Forelimb muscle (tissue), 1 donor: ENCODE measurements at regions not wholly inside any gene's neighbourhood (a gene's known extent, or its start where the extent isn't known, plus 50 kb on each side); places are given as distances from the start of the nearest gene placed in this dataset.

Experiments used
- DNase-seq: peaks from one replicate; pipeline ENCODE4 v3.0.0-alpha.2; 2013; ENCODE audit warnings: low read depth

DNA sequence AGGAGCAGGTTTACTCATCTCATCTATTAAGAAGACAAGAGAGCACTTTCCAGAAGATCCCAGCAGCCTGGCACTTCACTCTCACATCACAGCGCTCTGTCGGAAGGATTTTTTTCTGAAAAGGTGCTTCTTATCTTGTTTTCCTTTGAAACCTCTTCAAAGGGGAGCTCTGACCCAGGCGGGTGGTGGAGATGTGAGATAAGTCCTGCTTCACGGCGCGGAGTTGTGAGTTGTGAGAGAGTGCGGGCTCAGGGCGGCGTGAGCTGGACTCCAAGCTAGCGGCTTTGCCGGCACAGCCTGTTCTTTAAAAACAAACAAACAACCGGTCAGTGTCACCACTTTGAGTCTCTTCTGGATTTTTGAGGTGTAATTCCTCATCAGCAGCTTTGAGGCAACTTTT lies 169.0 kb upstream of the ARGLU1 start:
- no peak for DNase-seq

DNA sequence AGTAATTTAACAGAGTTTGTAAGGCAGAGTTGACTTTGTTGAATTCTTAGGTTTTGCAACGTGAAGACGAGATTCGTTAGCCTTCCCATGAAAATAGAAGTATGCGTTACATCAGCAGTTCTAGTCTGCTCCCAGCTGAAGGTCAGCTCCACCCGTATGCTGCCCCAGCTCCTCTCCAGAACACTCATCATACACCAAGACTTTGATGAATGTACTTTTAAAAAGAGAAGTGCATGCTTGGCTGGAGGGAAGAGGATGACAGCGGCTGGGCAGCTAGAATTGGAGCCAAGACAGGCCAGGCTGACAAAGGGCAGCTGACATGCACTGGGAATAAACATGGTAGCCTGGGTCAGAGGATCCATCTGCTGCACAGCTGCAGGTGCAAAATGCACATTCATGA lies 166.3 kb upstream of the ARGLU1 start:
- DNase-seq: no peak

- no peak for DNase-seq
Measured at GRCh38 chr13:106723036-106723435, 155.1 kb upstream of the ARGLU1 start.

- no peak for DNase-seq
Measured at GRCh38 chr13:106722620-106723019, 154.7 kb upstream of the ARGLU1 start.

- no peak for DNase-seq
Measured at GRCh38 chr13:106721599-106721998, 153.7 kb upstream of the ARGLU1 start.

DNA sequence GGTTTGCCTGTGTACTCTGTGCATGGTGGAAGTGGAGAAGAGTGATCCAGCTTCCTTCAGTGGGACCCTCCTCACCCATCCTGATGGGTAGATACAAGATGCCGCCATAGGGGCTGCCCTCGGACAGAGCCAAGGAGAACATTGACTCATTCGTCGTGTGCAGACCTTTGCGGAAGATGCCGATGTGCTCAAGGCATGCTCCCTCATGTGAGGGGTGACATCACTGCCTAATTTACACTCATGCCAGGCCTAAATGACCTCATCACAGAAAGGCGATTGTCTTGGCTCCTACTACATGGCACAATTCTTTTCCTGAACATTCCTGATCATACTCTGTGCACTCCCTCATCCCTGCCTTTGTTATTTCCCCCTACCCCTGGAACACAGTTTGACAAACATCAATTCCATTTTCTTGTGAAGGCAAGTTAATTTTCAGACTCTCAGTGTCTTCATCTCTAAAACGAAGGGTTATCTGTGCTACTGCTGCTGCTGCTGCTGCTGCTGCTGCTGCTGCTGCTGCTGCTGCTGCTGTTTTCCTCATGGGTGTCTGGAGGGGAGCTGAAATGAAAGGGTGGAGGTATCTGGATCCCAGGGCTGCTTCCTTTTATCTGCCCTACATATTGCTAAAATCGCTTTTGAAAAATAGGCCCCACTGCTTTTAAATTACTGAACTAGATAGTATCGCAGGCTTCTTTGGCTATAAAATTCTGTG lies 146.5 kb upstream of the ARGLU1 start:
- DNase-seq: no peak

- DNase-seq: no peak
Measured at GRCh38 chr13:106712381-106712780, 144.4 kb upstream of the ARGLU1 start.

DNA sequence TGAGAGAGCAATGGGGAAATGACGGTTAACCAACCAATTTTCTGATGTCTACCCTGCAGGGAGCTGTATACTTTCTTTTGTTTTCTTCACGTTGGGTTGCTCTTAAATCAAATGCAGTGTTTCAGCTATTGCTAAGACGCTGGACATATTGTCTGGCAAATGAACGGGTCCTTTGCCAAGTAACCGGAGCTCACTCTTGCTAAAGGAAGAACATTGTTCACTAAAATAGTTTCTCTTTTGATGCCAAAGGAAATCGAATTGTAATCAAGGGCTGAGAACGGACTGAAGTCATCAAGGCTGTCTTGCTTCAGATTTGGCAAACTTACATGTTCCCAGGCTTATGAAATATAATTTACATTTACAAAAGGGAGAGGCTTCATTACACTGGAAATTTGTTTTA lies 142.3 kb upstream of the ARGLU1 start:
- DNase-seq: peak; percentile 29

DNA sequence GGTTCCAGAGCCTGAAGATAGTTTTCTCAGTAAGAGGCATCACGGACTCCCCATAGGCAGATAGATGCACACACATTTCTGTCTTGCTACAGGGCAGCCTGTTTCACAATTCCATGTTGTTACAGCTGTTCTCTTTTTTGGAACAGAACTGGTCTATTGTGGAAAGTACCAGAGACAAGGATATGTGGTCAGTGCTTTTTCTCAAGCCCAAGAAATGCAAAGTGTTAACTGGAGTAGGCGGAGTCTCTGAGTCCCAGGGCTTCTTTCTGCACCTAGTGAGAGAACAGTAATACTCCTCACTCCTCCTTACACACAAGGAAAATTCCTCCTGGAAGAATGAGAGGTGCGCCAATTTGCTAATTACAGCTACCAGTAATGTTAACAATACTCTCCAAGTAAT lies 141.6 kb upstream of the ARGLU1 start:
- no peak for DNase-seq

GRCh38 chr13:106702505-106702904 lies 134.6 kb upstream of the ARGLU1 start:
- no peak for DNase-seq

DNA sequence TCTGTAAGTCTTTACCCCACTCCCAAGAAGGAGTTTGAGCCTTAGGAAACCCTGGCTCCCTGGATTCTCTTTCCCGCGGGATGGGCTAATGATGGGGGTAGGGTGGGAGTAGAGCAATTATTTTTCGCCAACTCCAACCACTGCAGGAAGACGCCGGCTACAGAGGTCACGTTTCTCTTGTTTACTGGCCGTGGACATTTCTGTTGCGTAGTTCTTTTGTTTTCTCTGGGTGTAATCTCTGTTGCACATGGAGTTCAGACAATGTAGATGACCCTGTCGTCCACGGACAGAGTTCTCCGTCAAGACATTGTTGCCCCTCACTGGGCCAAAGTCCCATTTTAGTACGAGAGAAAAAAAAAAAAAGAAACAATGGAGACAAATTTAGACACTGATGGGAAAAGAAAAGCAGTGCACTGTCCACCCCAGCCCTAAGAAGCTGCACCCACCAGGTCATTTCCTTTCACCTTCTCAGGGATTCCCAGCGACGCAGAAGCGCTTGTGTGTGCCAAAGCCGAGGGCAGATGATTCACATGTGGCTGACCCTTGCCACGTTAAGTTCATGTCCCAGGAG lies 133.9 kb upstream of the ARGLU1 start:
- DNase-seq: no peak

DNA sequence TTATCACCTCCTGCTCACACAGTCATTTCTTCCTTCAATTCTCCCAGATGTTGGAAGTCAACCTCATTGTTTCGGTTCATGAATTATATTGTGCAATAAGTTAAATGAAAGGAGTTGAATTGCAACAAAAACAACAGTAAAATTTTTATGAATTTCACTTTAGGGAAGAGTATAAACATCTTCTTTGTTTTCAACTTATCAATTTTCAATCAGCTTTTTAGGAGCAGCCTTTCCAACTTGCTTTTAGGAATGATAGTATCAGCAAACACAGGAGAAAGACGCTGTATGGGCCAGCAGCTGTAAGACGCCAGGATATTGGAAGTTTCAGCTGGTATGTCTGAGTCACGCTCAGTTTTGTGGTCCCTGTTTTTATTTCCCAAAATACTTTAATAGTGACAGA lies 132.5 kb upstream of the ARGLU1 start:
- DNase-seq: no peak

- no peak for DNase-seq
Measured at GRCh38 chr13:106700007-106700406, 132.1 kb upstream of the ARGLU1 start.

DNA sequence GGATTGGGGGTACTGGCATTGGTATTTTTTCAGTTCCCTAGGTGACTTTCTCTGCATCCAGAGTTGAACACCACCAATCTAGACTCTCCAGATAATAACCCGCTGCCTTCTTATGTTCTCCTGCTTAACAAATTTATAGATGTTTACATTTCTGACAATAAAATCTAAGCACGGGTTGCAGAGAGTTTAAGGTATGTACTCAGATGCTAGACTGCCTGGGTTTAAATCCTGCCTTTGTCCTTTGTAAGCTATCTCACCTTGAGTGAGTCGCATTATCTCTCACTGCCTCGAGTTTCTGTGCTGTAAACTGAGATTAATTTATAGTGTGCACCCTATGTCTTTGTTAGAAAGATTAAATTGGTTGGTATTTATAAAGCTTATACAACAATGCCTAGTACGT lies 131.4 kb upstream of the ARGLU1 start:
- no peak for DNase-seq

DNA sequence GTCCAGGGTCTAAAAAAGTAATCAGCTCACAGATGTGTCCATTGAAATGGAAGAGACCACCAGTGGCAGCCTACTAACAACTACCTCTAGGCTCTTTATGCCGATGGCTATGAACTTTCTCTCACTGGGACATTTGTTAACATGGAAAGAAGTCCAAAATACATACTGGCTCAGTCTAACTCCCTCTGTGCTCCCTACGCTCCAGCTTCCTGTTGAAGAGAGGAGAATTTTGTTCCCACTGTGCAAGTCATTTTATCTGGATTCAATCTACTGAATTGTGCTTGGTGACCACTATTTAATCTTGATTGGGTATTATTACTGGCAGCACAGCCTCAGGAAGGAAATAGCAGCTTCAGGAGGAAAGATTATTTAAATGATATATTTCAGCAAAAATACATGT lies 128.8 kb upstream of the ARGLU1 start:
- DNase-seq: no peak

GRCh38 chr13:106696140-106696539 lies 128.2 kb upstream of the ARGLU1 start:
- no peak for DNase-seq

DNA sequence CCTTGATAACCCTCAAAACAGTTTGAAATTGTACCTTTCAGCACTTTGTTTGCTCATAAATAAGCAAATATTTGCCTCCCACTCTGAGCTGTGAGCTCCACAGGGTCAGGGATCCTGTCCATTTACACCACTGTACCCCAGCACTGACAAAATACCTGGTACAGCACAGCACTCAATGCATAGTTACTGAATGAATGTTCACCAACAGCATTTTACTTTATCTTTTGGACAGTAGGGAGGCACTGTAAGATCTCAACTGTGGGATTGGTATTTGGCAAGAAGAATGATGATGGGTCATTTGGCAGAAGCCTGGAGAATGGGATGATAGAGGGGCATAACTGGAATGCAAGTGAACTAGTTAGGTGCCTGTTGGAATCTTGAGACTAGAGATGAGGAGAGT lies 127.2 kb upstream of the ARGLU1 start:
- no peak for DNase-seq

DNA sequence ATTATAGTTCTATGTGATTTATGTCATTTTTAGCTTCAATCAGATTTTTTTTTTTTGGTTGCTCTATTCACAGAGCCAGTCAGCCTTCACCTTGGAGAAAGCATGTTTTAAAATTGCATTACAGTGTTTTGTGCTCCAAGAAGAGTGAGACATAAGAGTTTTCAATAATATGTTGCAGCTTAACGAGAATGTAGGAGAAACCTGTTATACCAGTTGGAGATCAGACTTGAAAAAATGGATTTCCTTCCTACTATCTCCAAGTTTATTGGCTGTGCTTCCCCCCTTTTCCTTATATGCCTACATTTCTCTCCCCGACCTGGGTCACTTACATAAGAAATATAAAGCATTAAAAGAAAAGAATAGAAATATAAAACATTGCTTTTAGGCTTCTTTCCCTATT lies 123.9 kb upstream of the ARGLU1 start:
- DNase-seq: no peak

DNA sequence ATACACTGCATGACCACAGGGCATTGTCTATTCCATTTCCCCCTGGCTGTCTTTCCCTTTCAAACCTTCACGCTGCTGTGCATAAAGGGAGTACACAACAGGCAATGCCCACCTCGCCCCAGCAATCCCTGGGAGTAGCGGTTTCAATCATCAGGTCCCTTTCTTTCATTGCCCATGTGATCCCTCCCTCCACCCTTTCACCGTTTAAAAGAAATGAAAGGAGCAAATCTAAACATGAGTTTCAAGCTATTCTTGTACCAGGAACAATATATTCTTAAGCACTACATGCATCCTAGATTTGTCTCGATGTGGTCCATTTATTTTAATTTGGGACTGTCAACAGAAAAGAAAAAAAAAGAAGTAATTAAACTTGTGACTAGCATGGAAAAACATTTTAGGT lies 123.4 kb upstream of the ARGLU1 start:
- DNase-seq: no peak

DNA sequence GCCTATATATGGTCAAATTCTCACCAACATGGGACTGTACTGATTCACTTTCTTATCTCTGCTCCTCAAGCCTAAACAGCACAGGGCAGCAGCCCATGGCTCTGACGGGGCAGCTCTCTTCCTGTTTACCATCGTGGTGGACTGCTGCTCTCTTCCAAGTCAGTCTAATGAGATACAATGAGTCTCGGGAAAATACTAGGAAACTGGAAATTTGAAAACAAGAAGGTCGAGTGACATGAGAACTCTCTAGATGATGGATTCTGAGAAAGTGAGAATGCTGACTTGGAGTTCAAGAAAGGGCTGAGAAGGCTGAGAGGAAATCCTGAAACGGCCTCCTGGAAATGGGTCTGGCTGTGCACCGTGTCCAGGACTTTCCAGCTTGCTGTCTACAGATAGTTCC lies 122.8 kb upstream of the ARGLU1 start:
- no peak for DNase-seq

- no peak for DNase-seq
Measured at GRCh38 chr13:106689906-106690305, 122.0 kb upstream of the ARGLU1 start.

GRCh38 chr13:106688940-106689339 lies 121.0 kb upstream of the ARGLU1 start:
- no peak for DNase-seq

DNA sequence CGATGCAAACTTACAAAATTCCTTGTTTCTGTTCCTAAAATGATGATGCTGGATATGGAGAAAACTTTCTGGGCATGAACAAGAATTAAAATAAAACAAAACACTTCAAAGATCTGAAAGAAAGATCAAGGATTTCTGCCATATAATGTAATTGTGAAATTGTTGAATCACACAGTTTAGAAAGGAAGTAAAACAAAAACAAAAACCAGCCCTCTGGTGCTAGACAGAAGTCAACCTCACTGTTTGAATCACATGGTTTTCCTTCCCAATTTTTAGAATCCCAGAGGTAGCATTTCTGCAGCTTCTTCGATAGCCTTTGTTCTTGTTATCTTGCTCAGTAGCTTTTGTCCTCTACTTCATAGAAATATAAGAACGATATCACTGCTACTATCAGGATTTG lies 118.2 kb upstream of the ARGLU1 start:
- no peak for DNase-seq

DNA sequence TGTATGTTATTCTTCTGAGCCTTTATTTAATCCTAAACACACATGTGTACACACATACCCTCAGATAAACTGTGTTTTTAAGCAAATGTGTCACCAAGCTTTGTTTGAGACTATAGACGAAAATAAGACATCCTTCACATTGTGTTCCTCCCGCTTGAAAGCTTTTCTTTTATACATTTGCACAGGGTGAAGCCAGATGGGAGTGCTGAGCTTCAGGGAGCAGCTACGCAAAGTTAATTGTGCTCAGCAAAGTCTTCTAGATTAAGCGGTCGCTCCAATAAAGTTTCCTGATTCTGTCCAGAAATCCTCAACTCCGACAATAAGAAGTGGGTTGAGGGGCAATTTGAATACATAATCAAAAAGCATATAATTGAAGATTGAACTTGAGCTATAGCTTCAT lies 117.2 kb upstream of the ARGLU1 start:
- DNase-seq: no peak
